ENCODE measurements at regions not wholly inside any gene's neighbourhood (a gene's known extent, or its start where the extent isn't known, plus 50 kb on each side); places are given as distances from the start of the nearest gene placed in this dataset.

DNA sequence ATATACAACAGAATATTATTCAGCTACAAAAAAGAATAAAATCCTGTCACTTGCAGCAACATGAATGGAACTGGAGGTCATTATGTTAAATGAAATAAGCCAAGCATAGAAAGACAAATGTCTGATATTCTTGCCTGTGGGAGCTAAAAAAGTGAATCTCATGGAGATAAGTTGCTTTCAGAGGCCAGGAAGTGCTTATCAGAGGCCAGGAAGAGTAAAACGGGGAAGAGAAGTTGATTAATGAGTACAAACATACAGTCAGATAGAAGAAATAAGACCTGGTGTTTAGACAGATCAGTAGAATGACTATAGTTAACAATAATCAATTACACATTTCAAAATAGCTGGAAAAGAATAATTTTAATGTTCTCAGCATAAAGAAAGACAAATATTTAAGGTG, 54.4 kb upstream of the CPHXL start:
- no peak for DNase-seq (ENCODE audit: low spot score in 2 of 2)
- intact Hi-C loops (cut with DNase I), result no loop called here
- H3K36me3 ChIP-seq, result no peaks in the 10 kb centered on the region
- H3K4me1 ChIP-seq, result no peaks in the 10 kb centered on the region
- TF ChIP-seq, protein P1, sequence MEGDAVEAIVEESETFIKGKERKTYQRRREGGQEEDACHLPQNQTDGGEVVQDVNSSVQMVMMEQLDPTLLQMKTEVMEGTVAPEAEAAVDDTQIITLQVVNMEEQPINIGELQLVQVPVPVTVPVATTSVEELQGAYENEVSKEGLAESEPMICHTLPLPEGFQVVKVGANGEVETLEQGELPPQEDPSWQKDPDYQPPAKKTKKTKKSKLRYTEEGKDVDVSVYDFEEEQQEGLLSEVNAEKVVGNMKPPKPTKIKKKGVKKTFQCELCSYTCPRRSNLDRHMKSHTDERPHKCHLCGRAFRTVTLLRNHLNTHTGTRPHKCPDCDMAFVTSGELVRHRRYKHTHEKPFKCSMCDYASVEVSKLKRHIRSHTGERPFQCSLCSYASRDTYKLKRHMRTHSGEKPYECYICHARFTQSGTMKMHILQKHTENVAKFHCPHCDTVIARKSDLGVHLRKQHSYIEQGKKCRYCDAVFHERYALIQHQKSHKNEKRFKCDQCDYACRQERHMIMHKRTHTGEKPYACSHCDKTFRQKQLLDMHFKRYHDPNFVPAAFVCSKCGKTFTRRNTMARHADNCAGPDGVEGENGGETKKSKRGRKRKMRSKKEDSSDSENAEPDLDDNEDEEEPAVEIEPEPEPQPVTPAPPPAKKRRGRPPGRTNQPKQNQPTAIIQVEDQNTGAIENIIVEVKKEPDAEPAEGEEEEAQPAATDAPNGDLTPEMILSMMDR (IDR thresholded peaks at IDR 0.05), result no peak
- H3K27ac ChIP-seq, result no peak overlapping the region
- no peak overlapping the region for H3K4me3 ChIP-seq
- no peaks in the 10 kb centered on the region for H3K27me3 ChIP-seq
- H3K9me3 ChIP-seq, result no peaks in the 10 kb centered on the region

DNA sequence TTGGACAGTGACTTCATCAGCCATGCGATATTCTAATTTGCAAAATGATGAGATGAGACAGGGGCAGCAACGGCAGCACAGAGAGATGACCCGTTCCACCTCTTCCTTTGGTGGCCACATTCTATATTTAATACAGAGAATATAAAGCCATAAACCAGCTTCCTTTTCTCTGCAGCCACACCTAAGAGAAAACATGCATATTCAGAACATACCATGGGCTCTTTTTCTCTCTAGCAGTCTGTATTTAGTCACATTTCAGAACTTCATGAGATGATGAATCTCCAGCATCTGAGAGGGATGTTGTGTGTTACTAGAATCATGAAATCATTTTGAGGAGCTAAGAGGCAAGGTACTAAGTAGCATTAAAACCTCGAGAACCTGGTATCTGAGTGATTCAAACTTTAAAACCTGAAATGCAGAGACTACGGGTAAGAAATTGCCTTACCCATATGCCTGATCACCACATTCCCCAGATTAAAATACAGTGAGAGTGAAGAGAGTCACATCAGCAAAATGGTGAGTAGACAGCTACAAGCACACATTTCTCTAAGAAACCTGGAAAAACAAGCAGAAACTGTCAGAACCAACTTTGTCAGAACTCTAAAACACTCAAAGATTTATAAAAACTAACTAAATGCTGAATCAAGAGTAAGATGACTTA, 55.5 kb upstream of the CPHXL start:
- intact Hi-C loops (cut with DNase I), result no loop called here
- H3K4me1 ChIP-seq, result no peaks in the 10 kb centered on the region
- no peaks in the 10 kb centered on the region for H3K27me3 ChIP-seq
- TF ChIP-seq, protein P1 (IDR thresholded peaks at IDR 0.05), result no peak
- H3K4me3 ChIP-seq, result no peak overlapping the region
- H3K36me3 ChIP-seq, result no peaks in the 10 kb centered on the region
- no peak for DNase-seq (ENCODE audit: low spot score in 2 of 2)
- H3K9me3 ChIP-seq, result no peaks in the 10 kb centered on the region
- no peak overlapping the region for H3K27ac ChIP-seq

DNA sequence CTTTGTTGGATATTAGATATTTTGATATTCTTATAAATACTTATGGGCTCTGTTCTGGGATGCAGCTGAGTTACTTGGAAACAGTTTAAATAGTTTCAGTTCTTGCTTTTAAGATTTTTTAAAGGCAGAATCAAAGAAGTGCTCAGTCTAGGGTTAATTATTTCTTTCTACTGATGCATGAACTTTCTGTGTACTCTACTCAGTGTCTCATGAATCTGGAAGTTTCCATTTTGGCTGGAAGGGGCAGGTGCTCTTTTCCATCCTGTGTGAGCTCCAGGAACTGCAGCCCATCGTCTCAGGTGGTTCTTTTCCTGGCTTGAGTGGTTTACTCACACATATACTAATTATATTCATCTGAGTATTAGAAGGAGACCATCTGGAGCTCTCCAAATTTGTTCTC, 61.1 kb upstream of the CPHXL start:
- DNase-seq (ENCODE audit: low spot score in 2 of 2), result no peak
- TF ChIP-seq, protein P1 (IDR thresholded peaks at IDR 0.05), result no peak
- Histone ChIP-seq H3K27me3 (no peaks in the 10 kb centered on the region), H3K27ac (no peak overlapping the region), H3K9me3 (no peaks in the 10 kb centered on the region), H3K4me1 (no peaks in the 10 kb centered on the region), H3K36me3 (no peaks in the 10 kb centered on the region), H3K4me3 (no peak overlapping the region)
- intact Hi-C loops (cut with DNase I), result no loop called here

DNA sequence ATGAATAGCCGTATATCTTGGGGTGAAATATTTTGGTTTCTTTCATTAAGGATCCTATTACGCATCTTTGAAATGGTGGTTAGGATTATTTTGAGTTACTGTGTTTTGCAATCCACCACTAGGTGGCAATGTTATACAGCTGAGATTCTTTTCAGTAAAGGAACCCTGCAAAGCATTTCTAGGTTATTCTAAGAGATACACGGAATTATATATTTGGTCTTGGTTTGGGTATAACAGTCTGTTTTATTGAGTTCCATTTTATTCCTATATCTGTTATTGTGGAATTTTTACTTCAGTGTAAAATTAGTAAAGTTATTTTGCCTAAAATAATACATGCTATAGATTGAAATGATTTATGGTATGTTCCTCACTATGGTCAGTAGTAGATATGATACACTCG, 62.9 kb upstream of the CPHXL start:
- H3K27me3 ChIP-seq, result no peaks in the 10 kb centered on the region
- TF ChIP-seq, protein P1 (IDR thresholded peaks at IDR 0.05), result peak; percentile 21 to 82 (median 77)
- no peaks in the 10 kb centered on the region for H3K4me1 ChIP-seq
- H3K9me3 ChIP-seq, result no peaks in the 10 kb centered on the region
- H3K27ac ChIP-seq, result no peak overlapping the region
- DNase-seq (ENCODE audit: low spot score in 2 of 2), result no peak
- intact Hi-C loops (cut with DNase I), result loop anchor here (2.0 kb wide), 1 partner anchor 1382 kb away; no protein-coding TSS in a partner anchor
- no peaks in the 10 kb centered on the region for H3K36me3 ChIP-seq
- no peak overlapping the region for H3K4me3 ChIP-seq

DNA sequence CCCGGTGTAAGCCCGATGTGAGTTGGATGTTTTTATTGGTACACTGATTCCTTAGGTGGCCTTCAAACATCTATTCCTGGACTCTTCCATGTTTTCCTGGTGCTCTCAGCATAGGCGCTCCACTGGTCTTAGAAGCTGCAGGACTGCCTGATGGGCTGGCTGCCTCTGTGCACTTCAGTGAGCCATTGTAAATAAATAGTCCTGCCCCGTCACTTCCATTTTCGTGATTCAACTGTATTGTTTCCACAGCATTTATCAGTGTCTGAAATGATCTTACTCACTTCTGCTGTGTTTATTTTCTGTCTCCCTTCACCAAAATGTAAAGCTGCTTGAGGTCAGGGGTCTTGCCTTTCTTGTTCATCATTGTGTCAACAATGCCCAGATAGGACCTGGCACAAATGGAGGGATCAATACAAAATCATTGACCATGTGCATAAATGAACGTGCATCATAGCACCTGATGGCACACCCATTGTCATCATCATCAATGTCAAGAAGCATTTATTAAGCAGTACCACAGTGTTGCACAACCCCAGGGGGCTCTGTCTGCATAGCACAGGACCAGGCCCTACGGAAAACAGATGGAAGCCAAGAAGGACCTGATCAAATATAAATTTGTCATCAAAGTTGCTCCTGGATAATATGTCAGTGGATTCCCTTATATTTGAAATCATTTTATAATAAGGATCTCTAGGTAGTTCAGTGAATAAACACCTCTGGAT, 66.6 kb upstream of the CPHXL start:
- intact Hi-C loops (cut with DNase I), result no loop called here
- Histone ChIP-seq H3K27me3 (no peaks in the 10 kb centered on the region), H3K4me1 (no peaks in the 10 kb centered on the region), H3K36me3 (no peaks in the 10 kb centered on the region), H3K9me3 (no peaks in the 10 kb centered on the region), H3K4me3 (no peak overlapping the region), H3K27ac (no peak overlapping the region)
- no peak for DNase-seq (ENCODE audit: low spot score in 2 of 2)
- TF ChIP-seq, protein P1 (IDR thresholded peaks at IDR 0.05), result no peak

Measured in ascending aorta (tissue), 2 donors.